ENCODE measurements at regions not wholly inside any gene's neighbourhood (a gene's known extent, or its start where the extent isn't known, plus 50 kb on each side); places are given as distances from the start of the nearest gene placed in this dataset.
"Not testable (repeated sequence)": the region's sequence is repeated elsewhere in the genome, so short reads cannot be mapped to it uniquely, and the experiment has no call there.

GRCh38 chrX:122268353-122268752 lies 915.7 kb upstream of the GRIA3 start:
- no peak for TF ChIP-seq CTCF (IDR thresholded peaks at IDR 0.05; ENCODE audit: unreplicated experiment)
- Mint-ChIP-seq H3K4me3 (ENCODE audit: low read depth) (no peak overlapping the region), H3K27ac (no peak overlapping the region), H3K27me3 (no peaks in the 10 kb centered on the region), H3K9me3 (ENCODE audit: low read depth) (peaks cover 43% of the 10 kb centered on the region), H3K4me1 (ENCODE audit: low read depth) (no peaks in the 10 kb centered on the region), H3K36me3 (ENCODE audit: insufficient read depth) (peaks cover 1% of the 10 kb centered on the region)
- no peak for DNase-seq (ENCODE audit: low spot score, unreplicated experiment)

- no peaks in the 10 kb centered on the region for H3K4me1 Mint-ChIP-seq (ENCODE audit: low read depth)
- H3K27me3 Mint-ChIP-seq: no peaks in the 10 kb centered on the region
- no peak overlapping the region for H3K27ac Mint-ChIP-seq
- no peak overlapping the region for H3K4me3 Mint-ChIP-seq (ENCODE audit: low read depth)
- no peak for TF ChIP-seq CTCF (IDR thresholded peaks at IDR 0.05; ENCODE audit: unreplicated experiment)
- peaks cover 39% of the 10 kb centered on the region for H3K9me3 Mint-ChIP-seq (ENCODE audit: low read depth)
- DNase-seq (ENCODE audit: low spot score, unreplicated experiment): no peak
- H3K36me3 Mint-ChIP-seq (ENCODE audit: insufficient read depth): peaks cover 1% of the 10 kb centered on the region
Measured at GRCh38 chrX:122269243-122269781, 914.8 kb upstream of the GRIA3 start.

- H3K27ac Mint-ChIP-seq: no peak overlapping the region
- no peak for DNase-seq (ENCODE audit: low spot score, unreplicated experiment)
- peaks cover 1% of the 10 kb centered on the region for H3K36me3 Mint-ChIP-seq (ENCODE audit: insufficient read depth)
- H3K4me1 Mint-ChIP-seq (ENCODE audit: low read depth): no peaks in the 10 kb centered on the region
- H3K27me3 Mint-ChIP-seq: no peaks in the 10 kb centered on the region
- TF ChIP-seq CTCF (IDR thresholded peaks at IDR 0.05; ENCODE audit: unreplicated experiment): no peak
- H3K4me3 Mint-ChIP-seq (ENCODE audit: low read depth): no peak overlapping the region
- H3K9me3 Mint-ChIP-seq (ENCODE audit: low read depth): peaks cover 32% of the 10 kb centered on the region
Measured at GRCh38 chrX:122270809-122271494, 913.1 kb upstream of the GRIA3 start.

GRCh38 chrX:122272011-122272410 lies 912.1 kb upstream of the GRIA3 start:
- DNase-seq (ENCODE audit: low spot score, unreplicated experiment): no peak
- no peak overlapping the region for H3K27ac Mint-ChIP-seq
- H3K9me3 Mint-ChIP-seq (ENCODE audit: low read depth): peaks cover 32% of the 10 kb centered on the region
- H3K4me3 Mint-ChIP-seq (ENCODE audit: low read depth): no peak overlapping the region
- no peaks in the 10 kb centered on the region for H3K4me1 Mint-ChIP-seq (ENCODE audit: low read depth)
- no peak for TF ChIP-seq CTCF (IDR thresholded peaks at IDR 0.05; ENCODE audit: unreplicated experiment)
- no peaks in the 10 kb centered on the region for H3K27me3 Mint-ChIP-seq
- H3K36me3 Mint-ChIP-seq (ENCODE audit: insufficient read depth): peaks cover 1% of the 10 kb centered on the region

- Mint-ChIP-seq H3K4me3 (ENCODE audit: low read depth) (no peak overlapping the region), H3K36me3 (ENCODE audit: insufficient read depth) (no peaks in the 10 kb centered on the region), H3K4me1 (ENCODE audit: low read depth) (no peaks in the 10 kb centered on the region), H3K27me3 (no peaks in the 10 kb centered on the region), H3K9me3 (ENCODE audit: low read depth) (peaks cover 16% of the 10 kb centered on the region), H3K27ac (no peak overlapping the region)
- TF ChIP-seq CTCF (IDR thresholded peaks at IDR 0.05; ENCODE audit: unreplicated experiment): no peak
- no peak for DNase-seq (ENCODE audit: low spot score, unreplicated experiment)
Measured at GRCh38 chrX:122279746-122280145, 904.3 kb upstream of the GRIA3 start.

- not testable (repeated sequence) for H3K27me3 Mint-ChIP-seq; H3K27ac Mint-ChIP-seq; H3K4me3 Mint-ChIP-seq (ENCODE audit: low read depth); H3K4me1 Mint-ChIP-seq (ENCODE audit: low read depth); DNase-seq (ENCODE audit: low spot score, unreplicated experiment); H3K36me3 Mint-ChIP-seq (ENCODE audit: insufficient read depth)
- H3K9me3 Mint-ChIP-seq (ENCODE audit: low read depth): peaks cover 51% of the 10 kb centered on the region
Measured at GRCh38 chrX:122299822-122300221, 884.3 kb upstream of the GRIA3 start.

Measured in progenitor cell of endocrine pancreas (in vitro differentiated cells).